Spleen (tissue), 11 donors: ENCODE measurements at regions not wholly inside any gene's neighbourhood (a gene's known extent, or its start where the extent isn't known, plus 50 kb on each side); places are given as distances from the start of the nearest gene placed in this dataset.
"Not testable (repeated sequence)": the region's sequence is repeated elsewhere in the genome, so short reads cannot be mapped to it uniquely, and the experiment has no call there.

ENCODE experiments used
- DNase-seq: peaks from one replicate; pipeline ENCODE4 v3.0.0-alpha.2; 2020
- H3K27ac ChIP-seq, 8 donors: fragments of 200-600 bp; sonication (generic) in 7 of 8; 1 replicate in 4 of 8; 2 replicates in 4 of 8; pipeline versions ENCODE4 v1.5.0 to v1.8.0; 2016 to 2021; ENCODE audit warnings: inconsistent platforms in 4 of 8, mild to moderate bottlenecking in 4 of 8, moderate library complexity in 1 of 8
- H3K27me3 ChIP-seq, 7 donors: fragments of 200-600 bp; sonication (generic) in 6 of 7; replicated peaks in 1 of 7; 1 replicate in 4 of 7; 2 replicates in 3 of 7; pipeline versions ENCODE4 v1.5.0 to v1.8.0; 2016 to 2021; ENCODE audit warnings: inconsistent platforms in 3 of 7, mild to moderate bottlenecking in 1 of 7
- H3K36me3 ChIP-seq, 6 donors: fragments of 200-600 bp; sonication (generic) in 5 of 6; 1 replicate in 4 of 6; 2 replicates in 2 of 6; pipeline versions ENCODE4 v1.5.0 to v1.8.0; 2016 to 2021; ENCODE audit warnings: inconsistent platforms in 2 of 6
- H3K4me1 ChIP-seq, 6 donors: fragments of 200-600 bp; sonication (generic) in 5 of 6; 1 replicate in 3 of 6; 2 replicates in 3 of 6; pipeline versions ENCODE4 v1.5.0 to v1.8.0; 2016 to 2021; ENCODE audit warnings: inconsistent platforms in 3 of 6
- H3K4me3 ChIP-seq, 8 donors: fragments of 200-600 bp; sonication (generic) in 7 of 8; 1 replicate in 4 of 8; 2 replicates in 4 of 8; pipeline versions ENCODE4 v1.5.0 to v1.8.0; 2016 to 2021; ENCODE audit warnings: inconsistent platforms in 4 of 8, mild to moderate bottlenecking in 4 of 8, moderate library complexity in 2 of 8
- H3K9me3 ChIP-seq, 8 donors: fragments of 200-600 bp; sonication (generic) in 7 of 8; 1 replicate in 4 of 8; 2 replicates in 4 of 8; pipeline versions ENCODE4 v1.5.0 to v1.8.0; 2016 to 2021; ENCODE audit warnings: inconsistent platforms in 4 of 8
- CTCF ChIP-seq, 11 experiments: fragments of 200-600 bp in 7 of 11; fragments of 450-650 bp in 4 of 11; sonication (generic) in 4 of 11; IDR thresholded peaks in 8 of 11; conservative IDR thresholded peaks in 3 of 11; 1 replicate in 7 of 11; 2 replicates in 4 of 11; pipeline versions ENCODE4 v1.4.0 to v1.8.0; 2016 to 2021; ENCODE audit warnings: antibody characterized with exemption in 11 of 11, inconsistent platforms in 4 of 11, mild to moderate bottlenecking in 1 of 11
- POLR2A ChIP-seq, 3 donors: fragments of 450-650 bp; IDR thresholded peaks; one replicate each; pipeline ENCODE4 v1.5.1; 2017; ENCODE audit warnings: antibody characterized with exemption in 3 of 3, mild to moderate bottlenecking in 1 of 3
- POLR2AphosphoS5 ChIP-seq, 3 donors: sonication (generic); formaldehyde crosslinking; IDR thresholded peaks; one replicate each; pipeline ENCODE4 v1.5.1; 2017; ENCODE audit warnings: antibody characterized with exemption in 3 of 3
- WGBS, 5 donors: extraction: QIAGEN DNeasy Blood & Tissue Kit in 3 of 5; methylation state at CpG; one replicate each; pipeline versions ENCODE4 v1.1.5 to v1.1.7; 2013 to 2018; 5-methylcytosine and 5-hydroxymethylcytosine counted together
- intact Hi-C: fragments of 100-400 bp; cut with DNase I; formaldehyde crosslinking; loops from one replicate; pipeline ENCODE4 v1.15.0; 2023; ENCODE audit warnings: low total_unique reads
- donor health status: healthy with polysubstance abuse.
- donor health status: DM: no; HTN: no; CAD: no; lungs with moderate emphysema.
- donor health status: DM: no; HTN: no; CAD: no.
- donor health status: Bipolar disorder and iron deficiency.
- donor health status: healthy.
- donor health status: DM: no; HTN: no; CAD: no.
- donor health status: DM: yes; HTN: yes; CAD: no.

GRCh38 chr7:17580856-17581255, 282.4 kb downstream of the AHR start:
- Histone ChIP-seq H3K4me1 (no peaks in the 10 kb centered on the region), H3K27me3 (no peaks in the 10 kb centered on the region), H3K9me3 (peaks cover 0 to 26% (median 20%) of the 10 kb centered on the region in 8 donors), H3K4me3 (no peak overlapping the region), H3K36me3 (no peaks in the 10 kb centered on the region), H3K27ac (no peak overlapping the region)
- intact Hi-C loops, result no loop called here
- no peak for TF ChIP-seq POLR2AphosphoS5 (IDR thresholded peaks at IDR 0.05)
- TF ChIP-seq POLR2A (IDR thresholded peaks at IDR 0.05), result no peak
- WGBS, 5 donors, result 59 to 81% (median 70%) methylated on average over 1 of the region's 1 CpG
- no peak for DNase-seq

GRCh38 chr7:17581301-17581700, 282.8 kb downstream of the AHR start:
- Histone ChIP-seq H3K4me3 (no peak overlapping the region), H3K4me1 (no peaks in the 10 kb centered on the region), H3K9me3 (peaks cover 0 to 26% (median 20%) of the 10 kb centered on the region in 8 donors), H3K36me3 (no peaks in the 10 kb centered on the region), H3K27me3 (no peaks in the 10 kb centered on the region), H3K27ac (no peak overlapping the region)
- intact Hi-C loops, result no loop called here
- no peak for DNase-seq
- TF ChIP-seq POLR2AphosphoS5 (IDR thresholded peaks at IDR 0.05) (no peak), CTCF (IDR thresholded peaks at IDR 0.05 in 8 of 11, conservative IDR thresholded peaks at IDR 0.05 in 3 of 11) (no peak), POLR2A (IDR thresholded peaks at IDR 0.05) (no peak)
- 80 to 94% (median 93%) methylated on average over 1 of the region's 1 CpG for WGBS, 5 donors

GRCh38 chr7:17582696-17583095, 284.2 kb downstream of the AHR start:
- H3K4me3 ChIP-seq, DNase-seq, intact Hi-C loops, H3K27me3 ChIP-seq, H3K36me3 ChIP-seq, H3K4me1 ChIP-seq, H3K27ac ChIP-seq: not testable (repeated sequence)
- WGBS, 5 donors, result 84 to 98% (median 91%) methylated on average over 2 of the region's 2 CpGs
- H3K9me3 ChIP-seq, result peaks cover 0 to 14% (median 11%) of the 10 kb centered on the region in 8 donors

GRCh38 chr7:17583786-17584185, 285.3 kb downstream of the AHR start:
- DNase-seq, result no peak
- Histone ChIP-seq H3K36me3 (no peaks in the 10 kb centered on the region), H3K4me1 (no peaks in the 10 kb centered on the region), H3K27me3 (no peaks in the 10 kb centered on the region), H3K27ac (no peak overlapping the region), H3K4me3 (no peak overlapping the region), H3K9me3 (peaks cover 0 to 3% (median under 1%) of the 10 kb centered on the region in 8 donors)
- WGBS, 5 donors, result 84 to 94% (median 92%) methylated on average over 1 of the region's 1 CpG
- intact Hi-C loops, result no loop called here
- TF ChIP-seq POLR2AphosphoS5 (IDR thresholded peaks at IDR 0.05) (no peak), CTCF (IDR thresholded peaks at IDR 0.05 in 8 of 11, conservative IDR thresholded peaks at IDR 0.05 in 3 of 11) (no peak), POLR2A (IDR thresholded peaks at IDR 0.05) (no peak)

- Histone ChIP-seq H3K4me1 (no peaks in the 10 kb centered on the region), H3K4me3 (no peak overlapping the region), H3K9me3 (no peaks in the 10 kb centered on the region), H3K27me3 (no peaks in the 10 kb centered on the region), H3K36me3 (no peaks in the 10 kb centered on the region), H3K27ac (no peak overlapping the region)
- TF ChIP-seq POLR2AphosphoS5 (IDR thresholded peaks at IDR 0.05), result no peak
- TF ChIP-seq POLR2A (IDR thresholded peaks at IDR 0.05), result no peak
- TF ChIP-seq CTCF (IDR thresholded peaks at IDR 0.05 in 8 of 11, conservative IDR thresholded peaks at IDR 0.05 in 3 of 11), result no peak
- intact Hi-C loops, result no loop called here
- 65 to 82% (median 72%) methylated on average over 1 of the region's 1 CpG for WGBS, 5 donors
- DNase-seq, result no peak
Measured at GRCh38 chr7:17584822-17585221, 286.4 kb downstream of the AHR start.
